Omental fat pad (tissue), 3 donors: ENCODE measurements at regions not wholly inside any gene's neighbourhood (a gene's known extent, or its start where the extent isn't known, plus 50 kb on each side); places are given as distances from the start of the nearest gene placed in this dataset.

ENCODE experiments used
- ATAC-seq: fragments of 150-250 bp; one replicate; pipeline ENCODE4 v1.9.1; 2016; ENCODE audit warnings: mild to moderate bottlenecking, moderate library complexity; ENCODE audit not compliant: low FRiP score
- DNase-seq: peaks from one replicate; pipeline ENCODE4 v3.0.0-alpha.2; 2019; ENCODE audit warnings: low spot score
- TF ChIP-seq, protein P1 (sequence below), 3 donors: fragments of 450-650 bp; IDR thresholded peaks; one replicate each; pipeline ENCODE4 v1.5.1; 2016 to 2017; ENCODE audit warnings: antibody characterized with exemption in 3 of 3, mild to moderate bottlenecking in 3 of 3, moderate library complexity in 2 of 3

GRCh38 chr7:144937199-144937598, 101.3 kb upstream of the TPK1 start:
- TF ChIP-seq, protein P1, sequence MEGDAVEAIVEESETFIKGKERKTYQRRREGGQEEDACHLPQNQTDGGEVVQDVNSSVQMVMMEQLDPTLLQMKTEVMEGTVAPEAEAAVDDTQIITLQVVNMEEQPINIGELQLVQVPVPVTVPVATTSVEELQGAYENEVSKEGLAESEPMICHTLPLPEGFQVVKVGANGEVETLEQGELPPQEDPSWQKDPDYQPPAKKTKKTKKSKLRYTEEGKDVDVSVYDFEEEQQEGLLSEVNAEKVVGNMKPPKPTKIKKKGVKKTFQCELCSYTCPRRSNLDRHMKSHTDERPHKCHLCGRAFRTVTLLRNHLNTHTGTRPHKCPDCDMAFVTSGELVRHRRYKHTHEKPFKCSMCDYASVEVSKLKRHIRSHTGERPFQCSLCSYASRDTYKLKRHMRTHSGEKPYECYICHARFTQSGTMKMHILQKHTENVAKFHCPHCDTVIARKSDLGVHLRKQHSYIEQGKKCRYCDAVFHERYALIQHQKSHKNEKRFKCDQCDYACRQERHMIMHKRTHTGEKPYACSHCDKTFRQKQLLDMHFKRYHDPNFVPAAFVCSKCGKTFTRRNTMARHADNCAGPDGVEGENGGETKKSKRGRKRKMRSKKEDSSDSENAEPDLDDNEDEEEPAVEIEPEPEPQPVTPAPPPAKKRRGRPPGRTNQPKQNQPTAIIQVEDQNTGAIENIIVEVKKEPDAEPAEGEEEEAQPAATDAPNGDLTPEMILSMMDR (IDR thresholded peaks at IDR 0.05): no peak
- DNase-seq: no peak
- ATAC-seq: no peak

GRCh38 chr7:144936314-144936713, 100.5 kb upstream of the TPK1 start:
- DNase-seq (no peak), ATAC-seq (no peak)
- TF ChIP-seq, protein P1 (IDR thresholded peaks at IDR 0.05): no peak

- TF ChIP-seq, protein P1 (IDR thresholded peaks at IDR 0.05): no peak
- ATAC-seq (no peak), DNase-seq (no peak)
Measured at GRCh38 chr7:144910411-144910810, 74.6 kb upstream of the TPK1 start.

DNA sequence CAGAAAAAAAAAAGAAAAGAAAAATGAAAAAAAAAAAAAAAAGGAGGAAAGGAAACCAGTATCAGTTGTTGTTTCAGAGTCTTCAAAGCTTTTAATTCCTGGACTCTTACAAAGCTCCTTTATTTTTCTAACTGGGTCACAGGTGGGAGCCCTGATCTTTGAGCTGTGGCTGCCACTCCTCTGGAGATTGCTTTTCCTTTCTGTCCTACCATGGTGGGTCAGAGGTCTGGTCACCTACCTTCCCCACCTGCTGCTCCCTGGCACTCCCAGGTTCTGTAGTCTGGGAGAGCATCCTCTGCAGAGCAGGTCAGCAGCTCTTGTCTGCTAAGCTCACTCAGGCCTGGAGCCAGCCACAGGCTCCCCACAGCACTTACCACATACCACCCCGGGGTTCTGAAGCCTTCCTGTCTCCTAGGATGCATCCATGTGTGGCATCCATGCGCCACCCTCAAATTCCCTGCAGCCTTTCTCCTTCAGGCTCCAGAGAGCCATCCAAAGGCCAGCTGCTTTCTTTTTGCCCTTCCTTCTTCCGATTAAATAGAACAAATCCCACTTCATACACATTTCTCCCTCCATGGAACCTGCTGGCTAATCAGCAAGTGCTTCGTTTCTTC, 73.2 kb upstream of the TPK1 start:
- TF ChIP-seq, protein P1 (IDR thresholded peaks at IDR 0.05): no peak
- ATAC-seq: no peak

GRCh38 chr7:144908324-144908723, 72.5 kb upstream of the TPK1 start:
- ATAC-seq (no peak), DNase-seq (no peak)
- TF ChIP-seq, protein P1 (IDR thresholded peaks at IDR 0.05): no peak

More for the DNA sequence above, 73.2 kb upstream of the TPK1 start:
- DNase-seq: no peak

- TF ChIP-seq, protein P1 (IDR thresholded peaks at IDR 0.05): no peak
- DNase-seq (no peak), ATAC-seq (no peak)
Measured at GRCh38 chr7:144907577-144907976, 71.7 kb upstream of the TPK1 start.

GRCh38 chr7:144903201-144903600, 67.3 kb upstream of the TPK1 start:
- TF ChIP-seq, protein P1 (IDR thresholded peaks at IDR 0.05): no peak
- DNase-seq (no peak), ATAC-seq (no peak)
